IPS-18a (cell line): ENCODE measurements at regions not wholly inside any gene's neighbourhood (a gene's known extent, or its start where the extent isn't known, plus 50 kb on each side); places are given as distances from the start of the nearest gene placed in this dataset.
"Not testable (repeated sequence)": the region's sequence is repeated elsewhere in the genome, so short reads cannot be mapped to it uniquely, and the experiment has no call there.

Experiments
- H3K27ac ChIP-seq: one replicate; pipeline ENCODE4 v1.5.1; 2013; ENCODE audit warnings: low read length
- H3K27me3 ChIP-seq: one replicate; pipeline ENCODE4 v1.6.1; 2013; ENCODE audit warnings: mild to moderate bottlenecking, low read length; ENCODE audit not compliant: control insufficient read depth, insufficient read depth
- H3K36me3 ChIP-seq: one replicate; pipeline ENCODE4 v1.6.1; 2013; ENCODE audit warnings: low read depth, low read length; ENCODE audit not compliant: control insufficient read depth
- H3K4me1 ChIP-seq: one replicate; pipeline ENCODE4 v1.6.1; 2013; ENCODE audit warnings: low read depth, low read length; ENCODE audit not compliant: control insufficient read depth
- H3K4me3 ChIP-seq: one replicate; pipeline ENCODE4 v1.5.1; 2013; ENCODE audit warnings: low read length
- H3K9ac ChIP-seq: one replicate; pipeline ENCODE4 v1.6.1; 2013; ENCODE audit warnings: mild to moderate bottlenecking, low read length, moderate library complexity
- H3K9me3 ChIP-seq: one replicate; pipeline ENCODE4 v1.6.1; 2013; ENCODE audit warnings: low read depth, low read length; ENCODE audit not compliant: control insufficient read depth

GRCh38 chr20:4483961-4484360, 202.3 kb upstream of the PRNP start:
- Histone ChIP-seq H3K4me1 (peaks cover 27% of the 10 kb centered on the region), H3K4me3 (no peak overlapping the region), H3K27me3 (no peaks in the 10 kb centered on the region), H3K9ac (no peak overlapping the region), H3K27ac (no peak overlapping the region), H3K9me3 (no peaks in the 10 kb centered on the region), H3K36me3 (no peaks in the 10 kb centered on the region)

DNA sequence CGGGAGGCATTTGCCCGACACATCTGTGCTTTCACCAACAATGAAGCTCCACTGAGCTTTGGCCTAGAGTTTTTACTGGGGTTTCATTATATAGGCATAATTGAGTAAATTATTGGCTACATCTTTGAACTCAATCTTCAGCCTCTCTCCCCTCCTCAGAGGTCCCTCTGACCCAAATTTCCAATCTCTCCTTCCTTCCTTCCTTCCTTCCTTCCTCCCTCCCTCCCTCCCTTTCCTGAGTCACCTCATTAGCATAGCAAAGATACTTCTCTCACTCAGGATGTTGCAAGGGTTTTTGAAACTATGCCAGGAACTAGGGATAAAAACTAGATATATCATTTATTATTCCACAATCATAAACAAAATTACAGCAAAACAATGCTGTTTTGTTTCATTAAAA, 202.8 kb upstream of the PRNP start:
- no peak overlapping the region for H3K27ac ChIP-seq
- H3K4me1 ChIP-seq: peaks cover 27% of the 10 kb centered on the region
- H3K27me3 ChIP-seq: no peaks in the 10 kb centered on the region
- no peaks in the 10 kb centered on the region for H3K9me3 ChIP-seq
- no peaks in the 10 kb centered on the region for H3K36me3 ChIP-seq
- H3K4me3 ChIP-seq: no peak overlapping the region
- no peak overlapping the region for H3K9ac ChIP-seq

DNA sequence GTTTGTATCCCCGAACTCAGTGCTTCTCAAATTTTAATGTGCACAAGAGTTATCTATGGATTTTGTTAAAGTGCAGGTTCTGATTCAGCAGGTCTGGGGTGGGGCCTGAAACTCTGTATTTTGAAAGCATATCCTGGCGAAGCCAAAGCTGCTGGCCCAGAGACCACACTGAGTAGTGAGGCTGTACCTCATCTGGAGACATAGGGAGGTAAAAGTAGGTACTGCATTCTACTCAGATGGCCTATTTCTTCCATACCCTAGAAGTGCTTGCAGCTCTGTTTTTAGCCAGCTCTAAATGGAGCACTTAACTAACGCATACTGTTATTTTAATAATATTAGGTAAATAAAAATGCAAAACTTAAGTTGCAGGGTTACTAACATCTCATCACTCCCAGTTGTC, 206.2 kb upstream of the PRNP start:
- no peaks in the 10 kb centered on the region for H3K9me3 ChIP-seq
- H3K27me3 ChIP-seq: no peaks in the 10 kb centered on the region
- peaks cover 27% of the 10 kb centered on the region for H3K4me1 ChIP-seq
- no peak overlapping the region for H3K4me3 ChIP-seq
- H3K36me3 ChIP-seq: no peaks in the 10 kb centered on the region
- no peak overlapping the region for H3K9ac ChIP-seq
- H3K27ac ChIP-seq: no peak overlapping the region

GRCh38 chr20:4476903-4477500, 209.3 kb upstream of the PRNP start:
- Histone ChIP-seq H3K9ac (no peak overlapping the region), H3K4me3 (no peak overlapping the region), H3K36me3 (no peaks in the 10 kb centered on the region), H3K9me3 (no peaks in the 10 kb centered on the region), H3K4me1 (peaks cover 16% of the 10 kb centered on the region), H3K27me3 (no peaks in the 10 kb centered on the region), H3K27ac (no peak overlapping the region)

DNA sequence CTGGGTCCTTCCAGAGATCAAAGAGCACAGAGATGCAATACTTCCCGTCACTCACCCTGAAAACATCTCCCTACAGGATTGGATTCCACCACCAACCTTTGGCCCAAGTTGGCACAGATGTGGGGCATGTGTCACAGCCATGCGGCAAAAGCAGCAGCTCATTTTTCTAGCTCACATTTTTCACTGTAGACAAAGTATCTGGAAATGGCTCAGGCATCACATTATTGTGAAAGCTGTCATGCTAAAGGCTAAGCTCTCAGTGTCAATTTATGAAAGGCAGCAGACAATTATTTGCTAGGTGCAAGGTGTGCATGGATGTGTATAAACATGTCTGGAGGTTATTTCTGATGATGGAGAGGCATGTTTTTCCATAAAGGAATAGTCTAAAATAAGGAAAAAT, 213.3 kb upstream of the PRNP start:
- Histone ChIP-seq H3K4me3 (no peak overlapping the region), H3K9ac (no peak overlapping the region), H3K27me3 (no peaks in the 10 kb centered on the region), H3K9me3 (no peaks in the 10 kb centered on the region), H3K36me3 (no peaks in the 10 kb centered on the region), H3K4me1 (no peaks in the 10 kb centered on the region), H3K27ac (no peak overlapping the region)

DNA sequence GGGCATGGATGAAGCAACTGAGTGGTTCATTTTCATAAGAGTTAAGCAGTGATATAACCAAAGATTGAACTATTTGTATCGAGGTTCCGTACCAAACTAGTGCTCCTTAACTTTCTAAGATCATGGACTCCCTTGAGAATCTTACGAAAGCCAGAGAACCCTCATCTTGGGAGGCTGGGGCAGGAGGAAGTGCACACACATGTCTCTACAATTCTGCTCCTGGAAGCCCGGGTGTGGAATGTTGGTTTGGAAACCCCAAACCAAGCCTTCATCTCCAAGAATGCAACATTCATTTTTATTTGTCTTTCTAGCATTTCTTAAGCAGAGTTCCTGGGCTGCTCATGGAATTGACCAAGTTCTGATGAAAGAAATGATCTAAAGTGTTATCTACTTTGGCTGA, 215.0 kb upstream of the PRNP start:
- Histone ChIP-seq H3K9ac (no peak overlapping the region), H3K27ac (no peak overlapping the region), H3K4me3 (no peak overlapping the region), H3K9me3 (no peaks in the 10 kb centered on the region), H3K36me3 (no peaks in the 10 kb centered on the region), H3K4me1 (no peaks in the 10 kb centered on the region), H3K27me3 (no peaks in the 10 kb centered on the region)

DNA sequence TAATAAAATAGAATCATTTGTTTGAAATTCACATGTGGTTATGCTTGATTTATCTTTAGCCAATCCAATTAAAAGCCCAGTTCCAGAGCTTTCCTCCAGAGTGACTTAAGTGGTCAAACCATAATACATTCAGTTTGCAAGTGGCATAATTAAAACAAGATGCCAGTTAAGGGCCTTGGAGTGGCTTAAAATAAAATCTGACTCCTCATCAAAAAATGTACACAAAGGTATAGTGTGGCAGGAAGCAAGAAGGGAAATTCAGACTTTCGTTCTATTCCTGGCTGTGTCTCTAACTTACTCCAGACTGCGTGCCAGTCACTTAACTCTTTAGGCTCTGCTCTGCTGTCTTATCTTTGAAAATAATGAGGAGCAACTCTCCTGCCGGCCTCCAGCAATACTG, 215.9 kb upstream of the PRNP start:
- Histone ChIP-seq H3K36me3 (no peaks in the 10 kb centered on the region), H3K27ac (no peak overlapping the region), H3K4me3 (no peak overlapping the region), H3K27me3 (no peaks in the 10 kb centered on the region), H3K4me1 (no peaks in the 10 kb centered on the region), H3K9ac (no peak overlapping the region), H3K9me3 (no peaks in the 10 kb centered on the region)

- Histone ChIP-seq H3K4me3 (no peak overlapping the region), H3K27me3 (no peaks in the 10 kb centered on the region), H3K4me1 (no peaks in the 10 kb centered on the region), H3K9ac (no peak overlapping the region), H3K9me3 (no peaks in the 10 kb centered on the region), H3K36me3 (no peaks in the 10 kb centered on the region), H3K27ac (no peak overlapping the region)
Measured at GRCh38 chr20:4469910-4470309, 216.3 kb upstream of the PRNP start.

DNA sequence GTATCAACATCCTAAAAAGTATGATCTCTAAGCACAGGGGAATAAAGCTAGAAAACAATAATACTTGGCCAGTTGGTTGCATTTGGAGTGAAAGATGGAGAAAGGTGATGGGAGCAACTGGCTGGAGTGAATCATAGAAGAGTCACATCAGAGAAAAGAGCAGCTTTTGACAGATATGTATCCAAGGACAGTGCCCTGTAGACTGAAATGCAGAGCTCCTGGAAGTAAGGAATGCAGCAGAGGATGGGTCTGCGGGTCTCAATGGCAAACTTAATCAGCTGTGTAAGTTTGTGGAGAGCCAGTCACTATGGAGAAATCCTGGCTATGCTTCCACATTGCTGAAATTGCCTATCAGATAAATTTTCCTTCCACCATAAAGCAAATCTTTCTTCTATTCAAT, 218.1 kb upstream of the PRNP start:
- no peaks in the 10 kb centered on the region for H3K9me3 ChIP-seq
- H3K4me1 ChIP-seq: no peaks in the 10 kb centered on the region
- H3K36me3 ChIP-seq: no peaks in the 10 kb centered on the region
- no peak overlapping the region for H3K27ac ChIP-seq
- H3K9ac ChIP-seq: no peak overlapping the region
- no peaks in the 10 kb centered on the region for H3K27me3 ChIP-seq
- H3K4me3 ChIP-seq: no peak overlapping the region

DNA sequence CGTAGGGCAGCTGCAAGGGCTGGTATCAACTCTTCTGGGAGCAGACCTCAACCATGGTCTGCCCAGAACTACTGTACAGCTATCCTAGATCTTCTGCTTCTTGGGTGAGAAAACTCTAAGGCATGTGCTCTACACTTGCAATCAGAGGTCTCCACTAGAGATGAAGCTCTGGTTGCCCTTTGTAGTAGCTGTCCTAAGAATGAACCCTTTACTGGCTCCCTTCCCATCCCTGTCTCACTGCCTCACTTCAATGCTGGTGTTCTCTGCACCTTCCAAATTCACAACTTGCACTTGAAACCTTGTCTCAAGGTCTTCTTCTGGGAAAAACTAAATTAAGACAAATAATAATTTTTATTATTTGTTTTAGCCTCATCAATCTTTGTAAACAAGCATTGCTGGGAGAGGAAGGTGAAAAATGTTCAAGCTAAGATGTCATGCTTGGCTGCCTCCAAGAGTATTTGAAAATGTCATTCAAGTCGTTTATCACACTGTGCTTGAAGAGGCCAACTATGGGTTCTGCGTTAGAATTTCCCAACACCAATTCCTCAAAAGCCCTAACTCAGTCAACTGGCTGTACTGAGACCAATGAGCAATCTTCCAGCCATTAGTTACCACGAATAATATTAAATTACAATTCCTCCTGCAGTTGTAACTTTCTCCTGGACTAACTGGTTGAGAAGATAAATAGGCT, 216.9 kb upstream of the ADRA1D start:
- Histone ChIP-seq H3K9ac (no peak overlapping the region), H3K9me3 (no peaks in the 10 kb centered on the region), H3K27ac (no peak overlapping the region), H3K4me3 (no peak overlapping the region), H3K36me3 (no peaks in the 10 kb centered on the region), H3K4me1 (no peaks in the 10 kb centered on the region), H3K27me3 (no peaks in the 10 kb centered on the region)

GRCh38 chr20:4465212-4465611, 216.1 kb upstream of the ADRA1D start:
- no peaks in the 10 kb centered on the region for H3K27me3 ChIP-seq
- no peaks in the 10 kb centered on the region for H3K9me3 ChIP-seq
- no peak overlapping the region for H3K9ac ChIP-seq
- no peak overlapping the region for H3K4me3 ChIP-seq
- no peak overlapping the region for H3K27ac ChIP-seq
- H3K4me1 ChIP-seq: no peaks in the 10 kb centered on the region
- H3K36me3 ChIP-seq: no peaks in the 10 kb centered on the region

DNA sequence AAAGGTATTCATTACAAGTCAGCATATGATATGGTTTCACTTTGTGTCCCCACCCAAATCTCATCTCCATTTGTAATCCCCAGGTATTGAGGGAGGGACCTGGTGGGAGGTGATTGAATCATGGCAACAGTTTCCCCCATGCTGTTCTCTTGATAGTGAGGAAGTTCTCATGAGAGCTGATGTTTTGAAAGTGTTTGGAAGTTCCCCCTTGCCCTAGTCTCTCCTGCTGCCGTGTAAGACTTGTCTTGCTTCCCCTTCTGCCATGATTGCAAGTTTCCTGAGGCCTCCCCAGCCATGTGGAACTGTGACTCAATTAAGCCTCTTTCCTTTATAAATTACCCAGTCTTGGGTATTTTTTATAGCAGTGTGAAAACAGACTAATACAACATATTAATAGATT, 213.7 kb upstream of the ADRA1D start:
- H3K4me3 ChIP-seq, H3K9me3 ChIP-seq, H3K36me3 ChIP-seq, H3K27me3 ChIP-seq, H3K9ac ChIP-seq, H3K4me1 ChIP-seq, H3K27ac ChIP-seq: not testable (repeated sequence)
